ENCODE measurements at regions not wholly inside any gene's neighbourhood (a gene's known extent, or its start where the extent isn't known, plus 50 kb on each side); places are given as distances from the start of the nearest gene placed in this dataset.

GRCh38 chr11:115964091-115964490 lies 459.9 kb upstream of the CADM1 start:
- intact Hi-C loops (cut with micrococcal nuclease), result no loop called here
- 94% methylated on average over 2 of the region's 2 CpGs for WGBS (ENCODE audit: insufficient coverage)
- DNase-seq, result no peak

GRCh38 chr11:115963156-115963555 lies 458.9 kb upstream of the CADM1 start:
- H3K36me3 ChIP-seq (ENCODE audit: control insufficient read depth, insufficient read depth, low read length), result no peaks in the 10 kb centered on the region
- no peak for DNase-seq
- no peaks in the 10 kb centered on the region for H3K27me3 ChIP-seq (ENCODE audit: control insufficient read depth, insufficient read depth, low read length)
- ATAC-seq, result no peak
- no peak for TF ChIP-seq CTCF (IDR thresholded peaks at IDR 0.05)
- Mint-ChIP-seq H3K4me3 (no peak overlapping the region), H3K27me3 (ENCODE audit: low read depth in 2 of 2) (peaks cover 8 to 11% of the 10 kb centered on the region in 2 donors), H3K4me1 (no peaks in the 10 kb centered on the region), H3K27ac (no peak overlapping the region), H3K36me3 (no peaks in the 10 kb centered on the region), H3K9me3 (no peaks in the 10 kb centered on the region)
- intact Hi-C loops (cut with micrococcal nuclease), result no loop called here
- 91% methylated on average over 6 of the region's 6 CpGs for WGBS (ENCODE audit: insufficient coverage)
- H3K27ac ChIP-seq (ENCODE audit: low read length), result no peak overlapping the region
- H3K4me3 ChIP-seq (ENCODE audit: low read length), result no peak overlapping the region
- H3K9me3 ChIP-seq (ENCODE audit: control insufficient read depth, insufficient read depth, low read length), result no peaks in the 10 kb centered on the region
- H3K4me1 ChIP-seq (ENCODE audit: control insufficient read depth, insufficient read depth, low read length), result no peaks in the 10 kb centered on the region

More at GRCh38 chr11:115964091-115964490, 459.9 kb upstream of the CADM1 start:
- Mint-ChIP-seq H3K4me3 (no peak overlapping the region), H3K4me1 (no peaks in the 10 kb centered on the region), H3K36me3 (no peaks in the 10 kb centered on the region), H3K27ac (no peak overlapping the region), H3K27me3 (ENCODE audit: low read depth in 2 of 2) (peaks cover 4 to 6% of the 10 kb centered on the region in 2 donors), H3K9me3 (no peaks in the 10 kb centered on the region)
- no peaks in the 10 kb centered on the region for H3K27me3 ChIP-seq (ENCODE audit: control insufficient read depth, insufficient read depth, low read length)
- H3K9me3 ChIP-seq (ENCODE audit: control insufficient read depth, insufficient read depth, low read length), result no peaks in the 10 kb centered on the region
- no peaks in the 10 kb centered on the region for H3K4me1 ChIP-seq (ENCODE audit: control insufficient read depth, insufficient read depth, low read length)
- H3K4me3 ChIP-seq (ENCODE audit: low read length), result no peak overlapping the region
- ATAC-seq, result no peak
- no peak for TF ChIP-seq CTCF (IDR thresholded peaks at IDR 0.05)
- H3K36me3 ChIP-seq (ENCODE audit: control insufficient read depth, insufficient read depth, low read length), result no peaks in the 10 kb centered on the region
- no peak overlapping the region for H3K27ac ChIP-seq (ENCODE audit: low read length)

- intact Hi-C loops (cut with micrococcal nuclease), result no loop called here
- Mint-ChIP-seq H3K4me1 (no peaks in the 10 kb centered on the region), H3K9me3 (no peaks in the 10 kb centered on the region), H3K27me3 (ENCODE audit: low read depth in 2 of 2) (peaks cover 8 to 10% of the 10 kb centered on the region in 2 donors), H3K36me3 (no peaks in the 10 kb centered on the region), H3K27ac (no peak overlapping the region), H3K4me3 (no peak overlapping the region)
- Histone ChIP-seq H3K4me1 (ENCODE audit: control insufficient read depth, insufficient read depth, low read length) (no peaks in the 10 kb centered on the region), H3K36me3 (ENCODE audit: control insufficient read depth, insufficient read depth, low read length) (no peaks in the 10 kb centered on the region), H3K27me3 (ENCODE audit: control insufficient read depth, insufficient read depth, low read length) (no peaks in the 10 kb centered on the region), H3K27ac (ENCODE audit: low read length) (no peak overlapping the region), H3K4me3 (ENCODE audit: low read length) (no peak overlapping the region), H3K9me3 (ENCODE audit: control insufficient read depth, insufficient read depth, low read length) (no peaks in the 10 kb centered on the region)
- no peak for DNase-seq
- TF ChIP-seq CTCF (IDR thresholded peaks at IDR 0.05), result no peak
- WGBS (ENCODE audit: insufficient coverage), result 69% methylated on average over 10 of the region's 11 CpGs
- no peak for ATAC-seq
These were observed 457.2 kb upstream of the CADM1 start for GRCh38 chr11:115961159-115962003.

GRCh38 chr11:115959081-115959486 lies 454.9 kb upstream of the CADM1 start:
- Mint-ChIP-seq H3K9me3 (no peaks in the 10 kb centered on the region), H3K27me3 (ENCODE audit: low read depth in 2 of 2) (peaks cover 14% of the 10 kb centered on the region in 2 donors), H3K36me3 (no peaks in the 10 kb centered on the region), H3K4me3 (no peak overlapping the region), H3K4me1 (no peaks in the 10 kb centered on the region), H3K27ac (no peak overlapping the region)
- Histone ChIP-seq H3K36me3 (ENCODE audit: control insufficient read depth, insufficient read depth, low read length) (no peaks in the 10 kb centered on the region), H3K27me3 (ENCODE audit: control insufficient read depth, insufficient read depth, low read length) (no peaks in the 10 kb centered on the region), H3K27ac (ENCODE audit: low read length) (no peak overlapping the region), H3K9me3 (ENCODE audit: control insufficient read depth, insufficient read depth, low read length) (no peaks in the 10 kb centered on the region), H3K4me3 (ENCODE audit: low read length) (no peak overlapping the region), H3K4me1 (ENCODE audit: control insufficient read depth, insufficient read depth, low read length) (no peaks in the 10 kb centered on the region)
- WGBS (ENCODE audit: insufficient coverage), result 71% methylated on average over 23 of the region's 23 CpGs
- no peak for TF ChIP-seq CTCF (IDR thresholded peaks at IDR 0.05)
- ATAC-seq (peak in 1 of 3 donors; percentile 24), DNase-seq (no peak)
- intact Hi-C loops (cut with micrococcal nuclease), result no loop called here
